HG03025 (cell line): ENCODE measurements at regions not wholly inside any gene's neighbourhood (a gene's known extent, or its start where the extent isn't known, plus 50 kb on each side); places are given as distances from the start of the nearest gene placed in this dataset.
"Not testable (repeated sequence)": the region's sequence is repeated elsewhere in the genome, so short reads cannot be mapped to it uniquely, and the experiment has no call there.

Source experiments
- ATAC-seq: cut with Tn5 transposase; IDR thresholded peaks from one replicate; pipeline ENCODE4 v1.9.1; 2021; ENCODE audit warnings: mild to moderate bottlenecking, moderate library complexity; ENCODE audit not compliant: unreplicated experiment, low FRiP score

DNA sequence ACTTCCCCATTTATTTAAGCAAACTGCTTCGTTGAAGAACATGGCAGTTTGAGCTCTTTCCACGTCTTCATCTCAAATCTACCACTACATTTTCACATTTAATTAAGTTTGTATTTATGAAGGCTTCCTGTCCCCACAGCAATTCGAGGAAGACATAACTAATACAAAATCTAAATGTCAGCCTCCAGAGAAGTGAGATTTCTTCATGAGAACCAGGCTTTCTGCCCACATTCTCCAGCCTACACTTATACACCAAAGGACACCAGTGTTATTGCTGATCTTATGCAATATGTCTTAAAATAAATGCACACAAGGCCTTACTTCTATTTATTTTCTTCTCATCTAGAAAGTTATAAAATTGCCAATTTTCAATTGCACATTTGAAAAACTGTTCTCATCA, 1209.3 kb upstream of the FAM98A start:
- no peak for ATAC-seq

DNA sequence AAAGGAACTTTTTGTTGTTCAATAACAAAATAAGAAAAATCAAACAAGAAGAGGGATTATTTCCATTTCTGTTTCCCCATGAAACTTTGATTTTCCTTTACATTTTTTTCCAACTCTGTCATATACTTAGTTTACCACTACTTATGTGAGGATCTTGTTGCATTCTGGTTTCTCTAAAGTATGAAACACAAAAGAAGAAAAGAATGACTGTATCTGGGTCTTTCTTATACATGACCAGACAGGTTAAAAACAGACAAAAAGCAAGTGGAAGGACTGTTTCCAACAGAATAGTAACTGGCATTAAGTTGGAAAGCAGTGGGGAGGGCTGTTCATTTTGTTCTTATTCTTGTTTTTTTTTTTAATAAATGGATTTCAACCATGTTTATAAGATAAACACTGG, 1207.8 kb upstream of the FAM98A start:
- no peak for ATAC-seq

DNA sequence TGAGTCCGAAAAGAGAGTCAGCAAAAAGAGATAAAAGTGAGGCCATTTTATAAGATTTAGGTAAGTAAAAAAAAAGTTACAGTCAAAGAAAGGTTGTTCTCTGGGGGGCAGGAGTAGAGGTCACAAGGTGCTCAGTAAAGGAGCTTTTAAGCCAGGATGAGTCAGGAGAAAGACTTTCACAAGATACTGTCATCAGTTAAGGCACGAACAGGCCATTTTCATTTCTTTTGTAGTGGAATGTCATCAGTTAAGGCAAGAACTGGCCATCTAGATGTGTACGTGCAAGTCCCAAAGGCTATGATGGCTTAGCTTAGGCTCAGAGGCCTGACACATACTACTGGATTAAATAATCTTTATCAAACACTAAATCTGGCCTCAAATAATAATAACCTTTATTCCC, 1207.3 kb upstream of the FAM98A start:
- ATAC-seq, result no peak

DNA sequence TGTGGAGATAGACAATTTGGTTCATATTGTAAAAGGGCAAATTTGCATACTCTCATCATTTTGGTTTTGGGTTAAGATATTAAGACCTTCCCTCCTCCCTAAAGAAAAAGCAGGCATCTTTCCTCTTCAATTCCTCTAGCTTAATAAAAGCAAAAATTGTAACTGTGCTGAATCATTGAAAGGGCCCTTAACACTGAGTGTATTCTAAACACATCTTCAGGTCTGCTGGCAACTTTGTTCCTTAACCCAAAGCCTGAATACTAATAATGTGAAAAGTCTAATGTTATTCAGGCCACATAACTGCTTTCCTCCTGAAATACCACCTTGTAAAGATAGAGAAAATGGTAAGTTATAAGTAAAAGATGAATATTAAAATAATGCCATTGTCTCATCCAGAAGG, 1200.5 kb upstream of the FAM98A start:
- no peak for ATAC-seq

DNA sequence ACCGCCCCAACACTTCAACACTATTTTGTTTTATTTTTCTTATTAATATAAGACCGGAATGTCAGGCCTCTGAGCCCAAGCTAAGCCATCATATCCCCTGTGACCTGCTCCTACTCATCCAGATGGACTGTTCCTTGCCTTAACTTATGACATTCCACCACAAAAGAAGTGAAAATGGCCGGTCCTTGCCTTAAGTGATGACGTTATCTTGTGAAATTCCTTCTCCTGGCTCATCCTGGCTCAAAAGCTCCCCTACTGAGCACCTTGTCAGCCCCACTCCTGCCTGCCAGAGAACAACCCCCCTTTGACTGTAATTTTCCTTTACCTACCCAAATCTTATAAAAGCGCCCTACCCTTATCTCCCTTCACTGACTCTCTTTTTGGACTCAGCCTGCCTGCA, 1196.5 kb upstream of the FAM98A start:
- not testable (repeated sequence) for ATAC-seq

DNA sequence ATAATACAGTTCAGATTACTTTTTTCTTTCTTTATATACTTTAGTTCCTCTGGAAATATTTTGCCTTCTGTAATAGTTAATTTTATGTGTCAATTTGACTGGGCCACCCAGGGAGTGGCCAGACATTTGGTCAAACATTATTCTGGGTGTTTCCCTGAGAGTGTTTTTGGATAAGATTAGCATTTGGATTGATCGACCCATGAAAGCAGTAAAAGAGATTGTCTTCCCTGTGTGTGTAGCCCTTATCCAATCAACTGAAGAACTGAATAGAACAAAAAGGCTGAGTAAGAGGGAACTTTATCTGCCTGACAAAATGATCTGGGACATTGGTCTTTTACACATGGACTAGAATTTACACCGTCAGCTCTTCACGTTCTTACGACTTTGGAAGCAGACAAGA, 1190.1 kb upstream of the FAM98A start:
- no peak for ATAC-seq

DNA sequence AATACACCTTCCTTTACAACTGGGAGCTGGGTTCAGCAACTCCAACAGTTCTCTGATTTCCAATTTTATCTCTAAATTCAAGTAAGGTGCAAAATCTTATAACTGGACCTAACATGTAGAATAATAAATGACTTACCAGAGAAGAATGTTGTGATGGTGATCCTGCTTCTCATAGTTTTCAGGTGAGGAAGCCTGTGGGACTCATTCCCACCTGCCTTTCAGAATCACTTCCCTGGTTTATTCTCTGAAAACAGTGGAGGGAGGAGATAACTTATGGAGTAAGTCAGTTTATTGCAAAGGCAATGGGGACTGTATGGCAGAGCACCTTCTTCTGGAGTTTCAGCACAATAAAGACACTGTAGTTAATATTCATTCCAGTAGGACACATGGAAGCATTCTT, 1188.2 kb upstream of the FAM98A start:
- no peak for ATAC-seq

DNA sequence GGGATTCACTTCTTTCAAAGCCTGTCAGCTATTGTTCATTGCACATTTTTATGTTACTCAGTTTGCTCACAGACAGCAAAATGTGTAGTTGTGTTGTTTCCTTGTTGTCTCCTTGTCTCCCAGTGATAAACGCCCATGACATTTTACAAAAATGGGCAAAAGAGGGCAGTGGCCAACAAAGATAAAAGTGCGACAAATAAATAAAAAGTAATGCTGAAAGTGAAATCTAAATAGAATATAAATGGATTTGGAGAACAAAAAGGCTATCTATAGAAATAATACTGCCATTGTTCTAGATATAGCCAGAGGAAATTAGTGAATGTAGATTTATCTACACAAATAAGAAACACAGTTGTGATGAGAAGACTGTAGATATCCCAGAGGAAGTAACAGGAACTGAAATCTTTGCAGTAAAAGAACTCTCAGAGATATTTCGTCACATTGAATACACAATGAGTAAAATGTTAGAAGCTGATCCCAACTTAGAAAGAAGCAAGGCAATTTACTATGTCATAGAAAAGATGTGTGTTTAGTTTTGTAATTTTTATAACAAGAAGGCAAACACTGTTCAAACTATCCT, 1186.2 kb upstream of the FAM98A start:
- no peak for ATAC-seq

DNA sequence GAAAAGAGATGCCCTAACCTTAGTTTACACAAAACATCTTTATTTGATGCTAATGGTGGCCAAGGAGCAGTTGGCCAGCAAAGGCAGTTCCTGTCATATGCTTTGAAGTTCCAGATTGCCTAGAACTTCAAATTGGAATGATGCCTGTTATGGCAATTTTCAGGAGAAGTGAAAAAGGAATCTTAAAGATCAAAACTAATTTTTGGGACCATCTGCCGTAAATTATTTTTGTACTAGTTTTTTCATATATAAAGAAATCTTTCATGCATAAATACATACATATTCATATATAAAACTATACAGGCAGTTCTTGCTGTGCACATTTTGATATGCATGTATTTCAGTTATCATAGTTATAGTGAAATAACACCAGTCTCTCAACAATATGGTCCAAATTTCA, 1185.6 kb upstream of the FAM98A start:
- no peak for ATAC-seq

DNA sequence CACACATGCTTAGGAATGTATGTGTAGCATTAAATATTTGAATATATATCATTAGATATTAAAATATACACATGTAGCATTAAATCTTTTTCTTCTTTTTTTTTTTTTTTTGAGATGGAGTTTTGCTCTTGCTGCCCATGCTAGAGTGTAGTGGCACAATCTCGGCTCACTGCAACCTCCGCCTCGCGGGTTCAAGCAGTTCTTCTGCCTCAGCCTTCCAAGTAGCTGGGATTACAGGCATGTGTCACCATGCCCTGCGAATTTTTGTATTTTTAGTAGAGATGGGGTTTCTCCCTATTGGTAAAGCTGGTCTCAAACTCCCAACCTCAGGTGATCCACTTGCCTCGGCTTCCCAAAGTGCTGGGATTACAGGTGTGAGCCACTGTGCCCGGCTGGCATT, 1151.6 kb upstream of the FAM98A start:
- not testable (repeated sequence) for ATAC-seq

DNA sequence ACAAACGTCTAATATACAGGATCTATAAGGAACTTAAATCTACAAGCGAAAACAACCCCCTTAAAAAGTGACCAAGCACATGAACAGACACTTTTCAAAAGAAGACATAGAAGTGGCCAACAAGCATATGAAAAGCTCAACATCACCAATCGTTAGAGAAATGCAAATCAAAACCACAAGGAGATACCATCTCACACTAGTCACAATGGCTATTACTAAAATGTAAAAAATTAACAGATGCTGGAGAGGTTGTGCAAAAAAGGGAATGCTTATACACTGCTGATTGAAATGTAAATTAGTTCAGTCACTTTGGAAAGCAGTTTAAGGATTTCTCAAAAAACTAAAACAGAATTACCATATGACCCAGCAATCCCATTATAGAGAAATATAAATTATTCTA, 1148.5 kb upstream of the FAM98A start:
- no peak for ATAC-seq

DNA sequence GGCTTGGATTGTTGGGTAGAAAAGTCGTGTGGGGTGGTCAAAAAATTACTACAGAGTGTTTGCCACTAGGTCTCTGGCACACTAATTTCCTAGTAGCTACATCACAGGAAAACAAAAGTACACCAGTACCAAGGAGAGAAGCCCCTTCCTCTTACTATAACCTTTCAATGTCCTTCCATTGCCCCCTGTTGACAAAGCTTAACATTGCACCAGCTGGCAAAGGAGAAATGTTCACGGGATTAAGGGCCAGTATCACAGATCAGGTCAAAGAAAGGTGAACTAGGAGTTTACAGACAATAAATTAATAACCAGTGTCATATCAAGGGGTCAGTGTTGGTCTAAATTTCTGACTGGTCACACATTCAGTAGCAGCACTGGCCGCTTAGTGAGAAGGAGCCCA, 1139.6 kb upstream of the FAM98A start:
- ATAC-seq, result no peak

DNA sequence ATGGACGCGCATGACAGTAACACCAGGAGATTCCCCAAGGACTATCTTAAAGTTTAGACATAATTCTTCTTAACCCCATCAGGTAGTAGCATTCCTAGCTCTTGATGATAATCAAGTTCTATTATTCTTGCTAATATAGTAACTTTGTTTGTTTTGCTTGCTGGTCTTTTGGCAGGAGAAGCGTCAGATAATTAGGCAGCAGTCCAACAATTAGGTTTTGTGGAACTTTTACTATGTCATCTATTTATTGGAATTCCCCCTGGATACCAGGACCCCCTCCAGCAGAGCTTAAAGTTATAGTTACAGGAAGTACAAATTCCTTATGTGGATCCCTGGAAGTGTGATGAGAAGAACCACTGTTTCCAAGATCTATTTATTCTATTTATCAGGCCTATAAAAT, 1138.0 kb upstream of the FAM98A start:
- ATAC-seq, result no peak

DNA sequence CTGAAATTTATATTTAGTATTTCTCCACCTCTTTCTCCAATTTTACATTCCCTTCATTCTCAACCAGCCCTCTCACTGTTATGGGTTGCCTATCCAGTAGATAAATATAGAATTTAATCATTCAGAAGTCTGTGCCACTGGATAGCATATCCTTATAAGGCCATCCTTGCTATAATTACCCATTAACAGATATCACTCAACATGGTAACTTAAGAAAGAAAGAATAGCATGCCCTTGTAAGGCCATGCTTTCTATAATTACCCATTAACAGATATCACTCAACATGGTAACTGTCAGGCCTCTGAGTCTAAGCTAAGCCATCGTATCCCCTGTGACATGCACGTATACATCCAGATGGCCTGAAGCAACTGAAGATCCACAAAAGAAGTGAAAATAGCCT, 1137.4 kb upstream of the FAM98A start:
- ATAC-seq, result no peak

DNA sequence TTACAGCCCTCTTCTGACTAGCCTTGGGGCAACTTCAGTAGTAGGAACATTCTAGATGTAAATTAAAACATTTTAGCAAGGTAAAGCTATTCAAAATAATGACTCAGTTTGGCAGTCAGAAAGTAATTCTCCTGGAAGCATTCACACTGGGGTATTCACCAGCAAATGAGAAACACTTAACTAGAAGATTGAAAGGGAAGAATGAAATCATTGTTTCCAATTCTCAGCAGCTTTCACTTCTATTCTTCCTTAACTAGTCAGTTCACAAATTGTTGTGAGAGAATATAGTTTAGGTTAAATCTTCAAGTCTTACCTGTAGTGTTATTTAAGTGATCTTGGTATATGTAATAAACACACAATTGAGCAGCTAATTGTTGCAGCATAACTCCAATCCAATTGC, 1135.6 kb upstream of the FAM98A start:
- ATAC-seq, result no peak

DNA sequence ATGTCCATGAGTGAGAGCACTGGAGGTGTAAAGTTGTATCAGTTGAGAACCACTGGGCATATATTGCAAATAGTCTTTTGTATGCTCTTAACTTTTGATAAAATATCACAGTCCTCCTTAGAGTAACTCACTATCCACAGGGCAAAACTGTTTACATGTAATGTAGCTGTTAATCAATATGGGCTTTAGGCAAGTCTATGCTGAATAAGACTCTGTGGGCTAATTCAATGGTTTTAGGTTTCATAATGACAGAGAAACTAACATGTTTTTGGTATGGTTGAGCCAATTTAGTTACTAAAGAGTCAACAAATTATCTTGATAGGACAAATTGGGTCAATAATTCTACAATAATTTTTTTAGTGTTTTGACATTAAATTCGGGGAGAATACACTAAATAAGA, 1134.9 kb upstream of the FAM98A start:
- no peak for ATAC-seq

DNA sequence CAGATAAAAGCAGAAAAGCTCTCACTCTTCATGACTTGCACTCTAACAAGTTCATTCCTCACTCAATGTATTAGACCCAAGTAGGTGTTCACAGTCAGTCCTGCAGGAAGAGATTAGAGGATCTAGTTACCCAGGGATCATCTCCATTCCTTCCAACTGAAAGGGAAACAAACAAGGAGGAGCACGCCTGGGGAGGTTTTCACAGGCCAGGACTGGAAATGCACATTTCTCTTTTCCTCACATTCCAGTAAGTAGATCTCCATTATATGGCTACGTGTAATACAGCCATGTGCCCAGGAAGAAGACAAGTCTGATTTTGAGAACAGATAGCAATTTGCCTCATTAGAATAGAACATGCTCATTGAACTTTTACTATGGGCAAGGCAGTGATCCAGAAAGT, 1132.2 kb upstream of the FAM98A start:
- ATAC-seq, result no peak

DNA sequence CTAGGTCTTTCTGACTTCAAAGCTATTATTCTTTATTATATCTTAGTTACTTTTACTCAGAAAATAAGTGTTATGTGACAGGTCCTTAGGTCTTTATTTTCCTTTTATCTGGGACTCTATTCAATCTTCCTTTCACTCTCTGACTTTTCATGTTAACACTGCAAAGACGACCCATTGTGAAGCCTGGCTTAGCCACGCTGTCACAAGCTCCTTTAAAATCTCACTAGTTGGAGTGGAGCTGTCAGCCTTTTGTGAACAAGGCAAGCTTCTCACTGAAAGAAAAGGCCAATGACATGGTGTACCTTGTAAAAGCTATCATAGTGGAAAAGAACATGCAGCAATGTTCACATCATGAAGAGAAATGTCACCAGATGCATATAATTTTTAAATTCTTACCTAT, 1130.7 kb upstream of the FAM98A start:
- no peak for ATAC-seq

DNA sequence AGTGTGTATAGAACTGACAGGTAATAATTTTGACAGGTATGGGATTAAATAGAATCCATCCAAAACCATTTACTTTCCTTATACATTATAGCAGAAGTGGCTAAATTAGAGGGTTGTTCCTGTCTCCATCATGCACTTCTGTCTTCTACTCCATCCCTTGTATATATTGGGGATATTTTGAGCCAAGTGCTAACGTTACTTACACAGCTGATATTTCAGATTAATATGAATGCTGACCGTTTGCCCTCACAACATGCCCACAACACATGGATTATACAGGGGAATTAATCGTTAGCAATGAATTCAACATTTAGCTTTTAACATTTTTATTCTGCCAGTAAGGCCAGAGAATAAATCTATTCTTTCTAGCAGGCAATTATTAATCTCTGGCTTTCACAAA, 1125.0 kb upstream of the FAM98A start:
- ATAC-seq, result no peak

DNA sequence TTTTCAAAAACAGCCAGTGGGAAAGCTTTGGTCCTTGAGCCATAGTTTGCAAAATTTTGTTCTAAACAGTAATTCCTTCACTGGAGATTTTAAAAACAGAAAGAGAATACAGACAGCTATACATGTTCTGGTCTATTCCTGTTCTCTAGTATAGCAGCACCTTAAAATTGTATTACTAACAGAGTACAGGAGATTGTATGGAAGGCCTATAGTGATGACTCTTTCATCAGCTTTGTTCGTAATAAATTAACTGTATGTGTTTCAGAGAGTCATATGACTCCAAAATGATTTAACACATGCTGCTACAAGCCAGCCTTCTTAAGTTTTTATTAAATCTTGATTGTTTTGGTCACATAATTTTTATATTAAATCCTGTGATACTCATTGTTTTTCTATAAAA, 1124.6 kb upstream of the FAM98A start:
- ATAC-seq, result no peak

DNA sequence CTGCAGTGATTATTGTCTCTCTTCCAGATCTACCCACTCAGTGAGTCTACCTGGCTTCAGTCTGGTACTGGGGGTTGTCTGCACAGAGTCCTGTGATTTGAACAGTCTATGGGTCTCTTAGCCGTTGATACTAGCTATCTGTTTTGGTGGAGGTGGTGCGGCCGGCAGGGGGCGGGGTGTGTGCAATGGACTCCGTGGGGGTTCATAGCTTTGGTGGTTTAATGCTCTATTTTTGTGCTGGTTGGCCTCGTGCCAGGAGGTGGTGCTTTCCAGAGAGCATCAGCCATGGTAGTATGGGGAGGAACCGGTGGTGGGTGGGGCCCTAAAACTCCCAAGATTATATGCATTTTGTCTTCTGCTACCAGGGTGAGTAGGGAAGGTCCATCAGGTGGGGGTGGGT, 1120.1 kb upstream of the FAM98A start:
- no peak for ATAC-seq

DNA sequence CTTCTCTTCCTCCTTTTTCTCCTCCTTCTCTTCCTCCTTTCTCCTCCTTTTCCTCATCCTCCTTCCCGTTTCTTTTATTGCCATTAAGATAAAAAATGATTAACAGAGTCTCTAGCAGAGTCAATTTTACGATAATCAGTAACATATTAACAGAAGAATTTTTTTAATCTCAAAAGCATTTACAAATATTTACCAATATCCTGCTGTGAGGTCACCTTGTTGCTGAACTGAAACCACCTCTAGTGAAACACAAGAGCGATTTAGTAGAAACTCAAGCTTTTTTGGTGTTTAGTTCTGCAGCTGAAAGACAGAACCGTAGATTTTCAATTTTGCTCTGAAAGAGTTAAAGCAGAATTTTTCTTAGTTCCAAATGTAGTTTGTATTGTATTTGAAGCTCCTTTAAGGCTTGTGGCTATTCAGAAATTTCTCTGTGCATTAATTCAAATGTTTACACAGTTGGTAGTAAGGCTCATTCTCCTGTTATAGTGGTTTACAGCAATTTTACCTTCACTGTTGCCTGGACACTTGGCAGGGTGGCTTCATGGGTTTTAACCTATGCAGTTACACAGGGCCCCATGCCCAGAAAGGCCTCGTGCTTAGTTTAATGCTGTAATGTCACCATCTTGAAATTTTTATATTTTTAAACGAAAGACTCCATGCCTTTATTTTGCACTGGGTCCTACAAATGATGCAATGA, 1106.6 kb upstream of the FAM98A start:
- no peak for ATAC-seq

DNA sequence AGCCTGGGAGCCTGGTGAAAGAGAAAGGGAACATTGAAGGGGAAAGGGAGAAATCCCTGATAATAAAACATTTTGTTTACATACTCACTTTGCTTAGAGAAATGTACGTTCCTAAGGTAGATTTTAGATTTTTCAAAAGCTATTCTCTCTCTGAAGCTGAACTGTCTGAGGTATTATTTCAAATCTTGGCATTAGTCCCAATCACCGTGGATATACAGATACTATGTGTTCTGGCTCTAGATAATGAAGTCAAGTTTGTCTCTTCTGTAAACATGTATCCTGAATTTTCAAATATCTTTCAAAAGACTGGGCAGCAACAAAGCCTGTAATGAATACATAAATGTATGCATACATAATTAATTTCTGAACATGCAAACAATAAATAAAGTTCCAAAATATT, 1104.2 kb upstream of the FAM98A start:
- no peak for ATAC-seq
